ENCODE measurements at regions not wholly inside any gene's neighbourhood (a gene's known extent, or its start where the extent isn't known, plus 50 kb on each side); places are given as distances from the start of the nearest gene placed in this dataset.

- no peak for TF ChIP-seq CTCF (IDR thresholded peaks at IDR 0.05)
- TF ChIP-seq POLR2A (IDR thresholded peaks at IDR 0.05): no peak
Observed at GRCh38 chrY:8611815-8612214, 725.4 kb upstream of the TSPY4 start.

Measured in body of pancreas (tissue), 4 donors.